A673 (cell line): ENCODE measurements at regions not wholly inside any gene's neighbourhood (a gene's known extent, or its start where the extent isn't known, plus 50 kb on each side); places are given as distances from the start of the nearest gene placed in this dataset.

Experiments used
- BruUV-seq: library from RNA; stranded (reverse); fragments of 400-500 nt; replicated peaks from 2 replicates; lab custom pipeline; 2021; lab: Mats Ljungman, UMichigan
- CTCF ChIA-PET: fragments of 300-600 bp; sonication (Branson Sonifier 250); formaldehyde crosslinking; loops from one replicate; lab custom pipeline; 2022; ENCODE audit warnings: antibody characterized with exemption; lab: Charles Lee
- POLR2A ChIA-PET: fragments of 300-600 bp; sonication (Branson Sonifier 250); formaldehyde crosslinking; loops from one replicate; lab custom pipeline; 2022; ENCODE audit warnings: antibody characterized with exemption; ENCODE audit not compliant: low non-redundant PET; lab: Charles Lee
- DNase-seq: peaks from one replicate; pipeline ENCODE4 v3.0.0-alpha.2; 2015; ENCODE audit warnings: low spot score
- H3K27ac ChIP-seq: fragments of 200-600 bp; sonication (generic); 2 replicates; pipeline ENCODE4 v1.5.1; 2016; ENCODE audit warnings: mixed run types, low read depth, mild to moderate bottlenecking, mixed read lengths, antibody characterized with exemption, low read length; ENCODE audit not compliant: poor library complexity, severe bottlenecking
- H3K27me3 ChIP-seq: fragments of 200-600 bp; sonication (generic); replicated peaks from 2 replicates; pipeline ENCODE4 v1.6.1; 2017; ENCODE audit warnings: mixed run types, low read depth, mild to moderate bottlenecking, mixed read lengths, antibody characterized with exemption, low read length; ENCODE audit not compliant: insufficient read depth, poor library complexity
- H3K36me3 ChIP-seq: fragments of 200-600 bp; sonication (generic); 2 replicates; pipeline ENCODE4 v1.6.1; 2016; ENCODE audit warnings: mixed run types, mild to moderate bottlenecking, mixed read lengths, antibody characterized with exemption, low read length; ENCODE audit not compliant: insufficient read depth, poor library complexity, severe bottlenecking
- H3K4me1 ChIP-seq: fragments of 200-600 bp; sonication (generic); 2 replicates; pipeline ENCODE4 v1.6.1; 2017; ENCODE audit warnings: mixed run types, mild to moderate bottlenecking, mixed read lengths, antibody characterized with exemption, low read length; ENCODE audit not compliant: insufficient read depth, poor library complexity, severe bottlenecking
- H3K4me3 ChIP-seq: fragments of 200-600 bp; sonication (generic); 2 replicates; pipeline ENCODE4 v1.5.1; 2016; ENCODE audit warnings: low read depth, mixed run types, mild to moderate bottlenecking, mixed read lengths, low read length; ENCODE audit not compliant: poor library complexity, severe bottlenecking
- H3K9me3 ChIP-seq: fragments of 200-600 bp; sonication (generic); 2 replicates; pipeline ENCODE4 v1.6.1; 2016; ENCODE audit warnings: mixed run types, low read depth, mild to moderate bottlenecking, mixed read lengths, antibody characterized with exemption, low read length; ENCODE audit not compliant: poor library complexity, severe bottlenecking
- CTCF ChIP-seq: fragments of 300-800, 200-600 bp; sonication (generic); conservative IDR thresholded peaks from 2 replicates; pipeline ENCODE4 v1.5.1; 2017; ENCODE audit warnings: low read depth, mild to moderate bottlenecking, antibody characterized with exemption, low read length, moderate library complexity, mixed read lengths
- EZH2 ChIP-seq: fragments of 200-600 bp; sonication (generic); IDR thresholded peaks from 2 replicates; pipeline ENCODE4 v1.6.1; 2017; ENCODE audit warnings: borderline replicate concordance, low read depth, mild to moderate bottlenecking, mixed read lengths, antibody characterized with exemption, low read length; ENCODE audit not compliant: poor library complexity, severe bottlenecking
- intact Hi-C: fragments of 100-400 bp; cut with micrococcal nuclease; formaldehyde crosslinking; loops from one replicate; pipeline ENCODE4 v1.10.0; 2022; ENCODE audit not compliant: unreplicated experiment

GRCh38 chr2:117481608-117482007, 332.9 kb upstream of the DDX18 start:
- no peaks in the 10 kb centered on the region for H3K9me3 ChIP-seq
- H3K27me3 ChIP-seq = no peaks in the 10 kb centered on the region
- no peak for DNase-seq
- H3K4me3 ChIP-seq = no peak overlapping the region
- CTCF ChIA-PET = no interaction called here
- H3K27ac ChIP-seq = no peak overlapping the region
- no peaks in the 10 kb centered on the region for H3K4me1 ChIP-seq
- BruUV-seq = no TSS peak
- POLR2A ChIA-PET = no interaction called here
- H3K36me3 ChIP-seq = no peaks in the 10 kb centered on the region
- intact Hi-C loops = no loop called here
- TF ChIP-seq EZH2 (no peak), CTCF (no peak)

GRCh38 chr2:117485588-117485987, 328.9 kb upstream of the DDX18 start:
- ChIA-PET POLR2A (no interaction called here), CTCF (no interaction called here)
- DNase-seq = no peak
- Histone ChIP-seq H3K36me3 (no peaks in the 10 kb centered on the region), H3K27ac (no peak overlapping the region), H3K9me3 (no peaks in the 10 kb centered on the region), H3K4me3 (no peak overlapping the region), H3K27me3 (no peaks in the 10 kb centered on the region), H3K4me1 (no peaks in the 10 kb centered on the region)
- BruUV-seq = no TSS peak
- intact Hi-C loops = no loop called here
- TF ChIP-seq CTCF (no peak), EZH2 (no peak)

- no peaks in the 10 kb centered on the region for H3K9me3 ChIP-seq
- H3K36me3 ChIP-seq = no peaks in the 10 kb centered on the region
- H3K27me3 ChIP-seq = no peaks in the 10 kb centered on the region
- BruUV-seq = no TSS peak
- no peak overlapping the region for H3K27ac ChIP-seq
- TF ChIP-seq EZH2 (no peak), CTCF (no peak)
- H3K4me1 ChIP-seq = no peaks in the 10 kb centered on the region
- ChIA-PET POLR2A (no interaction called here), CTCF (no interaction called here)
- H3K4me3 ChIP-seq = no peak overlapping the region
- DNase-seq = no peak
- intact Hi-C loops = no loop called here
Measured at GRCh38 chr2:117486081-117486480, 328.4 kb upstream of the DDX18 start.
